ENCODE measurements at regions not wholly inside any gene's neighbourhood (a gene's known extent, or its start where the extent isn't known, plus 50 kb on each side); places are given as distances from the start of the nearest gene placed in this dataset.

DNA sequence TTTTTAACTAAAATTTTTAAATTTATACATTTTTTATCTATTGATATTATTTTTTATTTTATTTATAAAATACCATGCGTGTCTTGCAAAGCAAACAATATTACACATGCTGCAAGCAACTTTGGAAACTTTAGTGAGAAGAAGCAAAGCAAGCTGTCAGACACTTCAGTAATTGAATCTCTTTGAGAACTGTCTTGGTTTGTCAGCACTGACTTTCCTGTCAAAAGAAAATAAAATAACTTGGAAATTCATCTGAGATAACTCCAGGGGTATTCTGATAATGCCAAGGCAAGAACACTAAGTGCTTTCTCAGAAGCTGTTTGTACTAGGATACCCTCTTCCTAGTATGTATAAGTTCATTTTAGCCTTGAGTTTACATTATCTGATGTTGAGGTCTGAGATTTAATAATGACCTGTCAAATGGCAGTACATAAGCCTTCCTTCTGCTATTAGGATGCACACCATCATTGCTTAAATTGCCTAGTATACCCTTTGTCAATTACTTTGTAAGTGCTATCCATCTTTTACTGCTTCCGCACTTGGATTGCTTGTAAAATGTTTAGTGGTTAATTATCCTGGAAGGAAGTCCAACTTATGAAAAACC lies 624.2 kb upstream of the AGA start:
- DNase-seq = no peak

DNA sequence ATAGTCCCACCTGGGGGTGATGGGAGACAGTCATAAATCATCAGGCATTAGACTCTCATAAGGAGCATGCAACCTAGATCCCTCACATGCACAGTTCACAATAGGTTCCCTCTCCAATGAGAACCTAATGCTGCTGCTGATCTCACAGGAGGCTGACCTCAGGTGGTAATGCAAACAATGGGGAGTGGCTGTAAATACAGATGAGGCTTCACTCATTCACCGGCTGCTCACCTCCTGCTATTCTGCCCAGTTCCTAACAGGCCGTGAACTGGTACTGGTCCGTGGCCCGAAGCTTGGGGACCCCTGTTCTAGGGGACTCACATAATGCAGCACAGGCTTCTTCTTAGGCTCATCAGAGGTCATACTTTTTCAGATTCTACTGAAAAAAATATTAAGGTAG lies 625.9 kb upstream of the AGA start:
- DNase-seq = peak; percentile 2

DNA sequence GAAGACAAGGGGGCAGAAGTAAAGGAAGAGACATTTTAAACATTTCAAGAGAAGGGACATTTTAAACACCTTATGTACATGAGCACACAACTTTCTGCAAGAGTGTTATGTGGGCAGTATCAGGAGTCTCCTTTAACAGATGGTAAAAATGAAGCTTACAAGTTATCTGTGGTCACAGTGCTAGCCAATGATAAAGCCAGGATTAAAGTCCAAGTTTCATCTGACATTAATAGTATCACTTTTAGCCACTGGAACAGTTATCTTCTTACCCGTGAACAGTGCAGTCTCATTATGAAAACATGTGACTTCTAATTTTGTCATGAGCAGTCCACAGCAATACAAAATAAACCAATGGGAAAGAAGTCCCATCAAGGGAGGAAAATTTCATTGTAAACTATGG lies 627.9 kb upstream of the AGA start:
- DNase-seq = no peak

DNA sequence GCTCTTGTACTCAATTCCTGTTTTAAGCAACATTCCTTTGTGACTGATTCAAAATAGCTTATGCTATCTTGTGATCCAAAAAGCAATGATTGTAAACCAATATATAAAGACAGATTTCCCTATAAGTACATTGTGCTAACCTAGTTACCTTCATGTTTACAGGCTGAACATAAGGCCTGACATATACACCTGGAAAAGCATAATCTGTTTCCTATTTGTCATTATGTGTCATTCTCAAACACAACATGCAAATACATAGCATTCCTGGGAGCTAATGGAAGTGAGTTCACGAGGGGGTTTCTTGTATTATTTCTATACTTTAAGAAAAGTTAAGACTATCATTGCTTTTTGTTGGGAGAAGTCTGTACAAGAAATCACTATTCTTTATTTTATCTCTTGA lies 638.1 kb upstream of the AGA start:
- DNase-seq = no peak

DNA sequence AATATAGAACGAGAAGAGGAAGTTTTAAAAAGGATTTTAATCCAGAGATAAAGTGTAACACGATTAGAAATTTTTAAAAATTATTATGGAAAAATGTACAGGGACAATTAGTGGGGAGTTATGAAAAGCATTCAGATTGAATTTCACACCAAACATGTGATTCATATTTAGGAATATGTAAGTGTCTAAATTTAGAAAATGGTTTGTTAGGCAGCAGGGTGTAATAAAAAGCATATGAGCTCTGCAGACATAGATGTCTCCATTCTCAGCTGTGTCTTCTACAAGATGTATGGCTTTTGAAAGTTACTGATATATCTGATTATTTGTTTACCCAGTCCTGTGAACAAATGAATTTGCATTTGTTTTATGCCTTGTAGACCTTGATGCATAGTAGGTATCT lies 638.9 kb upstream of the AGA start:
- no peak for DNase-seq

DNA sequence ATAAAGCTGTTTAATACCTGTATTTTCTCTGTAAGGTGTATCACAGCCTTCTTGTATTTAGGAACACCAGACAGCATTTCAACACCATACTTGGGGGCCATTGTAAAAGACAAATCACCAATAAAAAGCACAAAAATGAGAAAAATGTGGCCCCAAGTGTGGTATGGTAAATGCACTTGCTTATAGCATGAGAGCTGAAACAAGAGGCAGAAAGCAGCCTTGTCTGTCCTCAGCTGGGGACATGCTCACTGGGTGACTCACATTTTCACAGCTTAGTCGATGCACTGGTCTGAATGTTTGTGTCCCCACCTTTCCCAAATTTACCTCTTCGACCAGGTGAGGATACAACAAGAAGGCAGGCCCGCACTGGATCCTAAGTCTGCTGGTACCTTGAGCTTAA lies 639.7 kb upstream of the AGA start:
- DNase-seq = no peak

DNA sequence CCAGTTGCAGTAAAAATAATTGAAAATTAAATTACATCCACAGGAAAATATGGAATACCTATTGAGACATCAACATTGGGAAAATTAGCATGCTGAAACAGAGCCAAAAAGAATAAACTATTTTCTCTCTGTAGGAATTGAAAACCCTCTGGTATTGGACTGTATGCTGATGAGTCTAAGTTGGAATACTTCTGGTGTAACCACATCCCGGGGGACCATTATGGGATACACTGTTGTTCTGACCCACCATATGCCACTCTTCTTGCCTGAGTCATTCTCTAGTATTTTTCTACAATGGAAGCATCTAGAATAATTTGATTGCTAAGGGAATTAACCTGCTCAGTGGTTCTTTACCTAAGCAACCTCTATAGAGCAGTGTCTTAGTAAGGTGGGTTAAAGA lies 640.7 kb upstream of the AGA start:
- DNase-seq = no peak

DNA sequence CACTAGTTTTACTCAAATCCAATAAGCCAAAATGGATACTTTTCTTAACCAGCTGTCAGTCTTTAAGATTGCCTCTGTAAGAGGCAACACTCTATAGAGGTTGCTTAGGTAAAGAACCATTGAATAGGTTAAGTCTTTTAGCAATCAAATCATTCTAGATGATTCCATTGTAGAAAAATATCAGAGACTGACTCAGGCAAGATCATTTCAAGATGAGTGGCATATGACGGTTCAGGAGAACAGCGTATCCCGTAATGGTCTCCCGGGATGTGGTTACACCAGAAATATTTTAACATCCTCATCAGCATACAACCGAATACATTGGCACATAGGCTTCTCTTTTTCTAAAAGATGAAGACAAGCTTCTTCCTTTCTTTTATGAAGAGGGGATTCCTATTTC lies 641.7 kb upstream of the AGA start:
- DNase-seq = no peak

DNA sequence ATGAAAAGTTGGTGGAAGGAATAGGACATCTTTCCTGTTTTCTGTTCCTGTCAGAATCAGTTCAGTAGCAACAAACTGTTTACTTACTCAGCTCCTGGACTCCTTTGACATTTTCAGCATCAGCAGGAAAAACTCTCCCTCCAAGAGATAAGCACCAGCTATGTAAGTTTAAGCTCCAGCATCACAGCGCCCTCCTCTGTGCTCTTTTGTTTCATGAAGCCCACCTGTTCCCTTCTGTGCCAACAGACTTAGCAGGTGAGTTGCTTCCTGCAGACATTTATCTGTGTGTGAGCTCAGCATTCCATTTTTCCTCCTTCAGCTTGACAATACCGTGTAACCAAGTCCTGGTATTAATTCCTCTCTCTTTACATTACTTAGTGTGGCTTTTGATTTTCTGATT lies 644.1 kb upstream of the AGA start:
- no peak for DNase-seq

DNA sequence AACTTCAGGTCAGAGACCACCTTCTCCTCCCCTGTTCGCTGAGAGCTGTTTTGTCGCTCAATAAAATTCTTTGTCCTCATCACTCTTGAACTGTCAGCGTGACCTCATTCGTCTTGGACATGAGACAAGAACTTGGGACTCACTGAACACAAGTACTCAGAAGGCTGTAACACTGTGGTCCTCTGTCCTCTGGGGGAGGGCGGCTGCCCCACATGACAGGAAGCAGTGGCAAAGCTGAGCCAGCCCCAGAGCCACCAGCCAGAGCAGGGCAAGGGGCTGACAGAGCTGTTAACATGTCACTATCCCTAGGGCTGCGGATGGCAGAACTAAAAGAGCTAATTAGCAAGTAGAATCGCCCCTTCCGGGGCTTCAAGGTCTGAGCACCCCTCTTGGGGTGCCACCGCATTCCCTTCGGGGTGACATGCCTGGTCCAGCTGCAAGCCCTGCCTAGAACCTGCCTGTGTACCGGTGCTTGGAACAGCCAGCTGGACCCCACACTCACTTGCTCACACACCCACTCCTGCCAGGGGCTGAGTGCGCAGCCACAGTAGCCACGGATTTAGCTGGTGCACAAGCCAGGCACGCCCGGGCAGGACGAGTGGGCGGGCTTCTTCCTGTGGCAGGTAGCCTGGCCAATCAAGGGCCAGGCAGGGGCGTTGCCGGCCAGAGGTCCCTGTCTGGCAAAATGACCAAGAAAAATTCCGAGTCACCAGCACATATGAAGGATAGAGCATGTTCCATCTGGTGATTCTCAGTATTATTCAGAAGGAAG lies 648.6 kb upstream of the AGA start:
- DNase-seq = no peak

DNA sequence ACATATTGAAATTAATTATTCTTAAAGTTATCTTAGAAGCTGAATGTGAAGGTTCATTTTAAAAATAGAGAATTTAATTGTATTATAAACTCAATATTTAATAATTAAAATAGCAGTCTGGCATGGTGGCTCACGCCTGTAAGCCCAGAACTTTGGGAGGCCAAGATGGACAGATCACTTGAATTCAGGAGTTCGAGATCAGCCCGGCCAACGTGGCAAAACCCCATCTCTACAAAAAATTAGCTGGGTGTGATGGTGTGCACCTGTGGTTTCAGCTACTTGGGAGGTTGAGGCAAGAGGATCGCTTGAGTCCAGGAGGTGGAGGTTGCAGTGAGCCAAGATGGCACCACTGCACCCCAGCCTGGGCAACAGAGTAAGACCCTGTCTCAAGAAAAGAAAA lies 659.9 kb upstream of the AGA start:
- DNase-seq = no peak

DNA sequence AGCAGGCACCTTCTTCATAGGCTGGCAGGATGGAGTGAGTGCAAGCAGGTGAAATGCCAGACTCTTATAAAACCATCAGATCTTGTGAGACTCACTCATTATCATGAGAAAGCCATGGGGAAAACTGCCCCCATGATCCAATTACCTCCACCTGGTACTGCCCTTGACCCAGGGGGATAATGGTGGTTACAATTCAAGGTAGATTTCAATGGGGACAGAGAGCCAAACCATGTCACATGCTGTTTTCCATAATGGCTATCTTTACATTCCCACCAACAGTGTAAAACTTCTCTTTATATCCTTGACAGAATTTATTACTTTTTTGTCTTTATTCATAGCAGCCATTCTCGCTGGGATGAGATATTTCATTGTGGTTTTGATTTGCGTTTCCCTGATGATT lies 663.0 kb upstream of the AGA start:
- no peak for DNase-seq

DNA sequence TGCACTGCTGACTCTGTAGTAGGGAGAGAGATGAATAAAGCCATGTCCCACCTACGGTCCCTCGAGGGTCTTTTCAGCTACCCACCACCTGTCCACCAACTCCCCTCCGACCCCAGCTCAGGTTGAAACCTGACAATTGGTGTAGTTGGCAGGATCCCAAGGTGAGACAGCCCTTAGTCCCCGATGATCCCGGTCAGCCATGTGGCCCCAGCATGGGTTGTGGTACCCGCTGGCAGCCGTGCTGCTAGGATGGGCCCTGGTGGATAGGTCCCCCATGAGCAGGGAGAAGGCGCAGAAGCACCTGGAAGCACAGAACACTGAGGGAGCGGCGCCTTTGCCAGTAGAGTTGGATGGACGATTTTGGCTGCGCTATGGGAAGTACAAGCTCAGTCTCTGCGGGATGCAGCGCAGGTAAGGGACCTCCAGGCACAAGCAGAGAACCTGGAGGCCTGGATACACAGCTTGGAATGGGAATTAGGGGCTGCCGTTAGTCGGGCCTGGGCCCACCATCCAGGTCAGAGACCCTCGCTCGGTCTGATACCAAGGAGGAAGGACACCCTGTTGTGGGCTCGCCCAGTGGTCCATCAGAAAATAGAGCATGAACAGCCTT lies 694.6 kb upstream of the AGA start:
- DNase-seq = no peak

DNA sequence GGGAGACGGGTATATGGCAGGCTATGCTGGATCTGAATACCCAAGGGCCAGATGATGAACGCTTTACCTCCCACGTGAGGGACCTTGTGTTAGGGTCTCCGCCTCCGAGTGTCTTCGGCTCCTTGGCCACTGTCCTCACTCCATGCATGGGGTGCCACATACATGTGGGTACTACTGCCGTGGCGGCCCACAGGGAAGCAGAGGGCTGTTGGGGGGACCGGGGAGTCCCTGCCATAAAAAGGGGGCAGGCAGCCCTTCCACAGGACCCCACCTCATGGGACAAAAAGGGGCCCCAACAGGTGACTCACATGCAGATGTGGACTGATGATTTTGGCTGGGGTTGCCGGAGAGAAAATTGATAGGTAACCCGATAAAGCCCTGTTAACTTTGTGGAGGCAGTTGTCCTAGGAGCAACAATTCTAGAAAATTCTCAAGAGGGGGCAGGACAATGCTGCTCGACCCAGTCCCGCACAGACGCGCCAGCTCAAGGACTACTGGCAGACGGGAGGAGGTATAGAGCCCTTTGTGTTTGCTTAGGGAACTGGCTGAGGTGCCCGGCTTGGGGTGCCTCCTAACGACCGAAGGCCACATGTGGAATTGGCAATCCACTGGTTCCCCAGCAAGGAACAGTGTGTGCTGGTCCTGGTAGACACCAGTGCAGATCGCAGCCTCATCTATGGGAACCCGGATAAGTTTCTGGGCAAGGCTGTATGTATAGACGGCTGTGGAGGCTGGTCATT lies 695.7 kb upstream of the AGA start:
- DNase-seq = no peak

DNA sequence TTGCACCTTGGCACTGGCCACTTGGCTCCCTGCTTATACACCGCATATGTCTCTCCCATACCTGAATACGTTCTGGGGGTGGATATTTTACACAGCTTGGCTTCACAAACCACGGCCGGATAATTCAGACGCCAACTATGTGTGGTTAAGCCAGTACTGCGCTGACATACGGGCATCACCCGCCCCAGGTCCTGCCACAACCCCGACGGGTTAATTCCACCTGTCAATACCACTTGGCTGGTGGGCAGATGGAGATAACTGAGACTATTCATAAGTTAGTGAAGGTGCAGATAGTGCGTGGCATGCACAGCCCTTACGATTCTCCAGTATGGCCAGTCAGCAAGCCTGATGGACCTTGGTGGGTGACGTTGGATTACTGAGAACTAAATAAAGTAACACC lies 696.3 kb upstream of the AGA start:
- no peak for DNase-seq

DNA sequence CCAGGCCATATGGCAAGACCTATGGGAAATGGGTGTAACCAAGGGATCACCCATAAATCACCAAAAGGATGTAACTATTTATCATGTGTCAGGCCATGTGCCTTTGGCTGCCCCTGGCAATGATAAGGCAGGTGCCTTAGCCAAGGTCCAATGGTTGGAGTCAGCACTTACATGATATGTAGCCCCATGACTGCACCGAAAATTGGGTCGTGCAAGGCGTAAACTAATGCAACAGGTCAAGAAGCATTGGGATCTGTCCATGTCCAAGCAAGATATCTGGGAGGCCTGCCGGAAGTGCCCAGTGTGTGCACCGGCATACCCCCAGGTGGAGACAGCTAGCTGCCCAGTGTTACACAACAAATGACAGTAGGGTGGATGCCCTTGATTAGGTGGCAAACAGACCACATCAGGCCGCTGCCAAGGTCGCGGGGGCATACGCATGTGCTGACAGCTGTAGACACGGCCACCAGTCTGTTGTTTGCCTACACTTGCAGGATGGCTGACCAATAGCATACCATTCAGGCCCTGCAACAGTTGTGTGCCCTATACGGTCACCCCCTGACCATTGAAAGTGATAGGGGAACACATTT lies 698.2 kb upstream of the AGA start:
- no peak for DNase-seq

DNA sequence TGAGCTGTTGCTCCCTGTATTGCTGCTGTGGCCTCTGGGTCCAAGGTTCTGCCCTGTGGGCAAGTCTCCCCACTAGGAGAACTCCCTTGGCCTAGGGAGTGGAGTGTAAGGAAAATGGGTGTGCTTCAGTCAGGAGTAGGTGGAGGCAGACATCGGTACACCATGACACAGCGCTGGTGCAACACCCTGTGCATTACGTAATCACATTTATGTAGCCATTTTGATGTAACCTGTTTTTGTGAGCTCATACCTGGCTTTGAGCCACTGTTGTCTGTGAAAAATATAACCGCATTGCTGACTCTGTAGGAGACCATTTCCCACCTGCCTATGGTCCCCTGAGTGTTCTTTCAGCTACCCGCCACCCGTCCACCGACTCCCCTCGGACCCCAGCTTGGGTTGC lies 700.5 kb upstream of the AGA start:
- no peak for DNase-seq

DNA sequence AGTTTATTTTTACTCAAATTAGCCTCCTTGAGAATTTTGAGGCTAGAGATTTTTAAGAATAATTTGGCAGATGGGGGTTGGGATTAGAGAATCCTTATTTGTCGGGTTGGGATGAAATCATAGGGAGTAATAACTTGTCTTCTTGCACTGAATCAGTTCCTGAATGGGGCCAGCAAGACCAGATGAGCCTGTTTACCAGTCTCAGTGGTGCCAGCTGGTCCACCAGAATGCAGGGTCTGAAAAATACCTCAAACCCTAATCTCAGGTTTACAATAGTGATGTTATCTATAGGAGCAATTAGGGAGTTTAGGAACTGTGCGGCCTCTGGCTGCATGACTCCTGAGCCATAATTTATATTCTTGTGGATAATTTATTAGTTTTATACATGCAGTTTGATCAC lies 705.9 kb upstream of the AGA start:
- DNase-seq = no peak

DNA sequence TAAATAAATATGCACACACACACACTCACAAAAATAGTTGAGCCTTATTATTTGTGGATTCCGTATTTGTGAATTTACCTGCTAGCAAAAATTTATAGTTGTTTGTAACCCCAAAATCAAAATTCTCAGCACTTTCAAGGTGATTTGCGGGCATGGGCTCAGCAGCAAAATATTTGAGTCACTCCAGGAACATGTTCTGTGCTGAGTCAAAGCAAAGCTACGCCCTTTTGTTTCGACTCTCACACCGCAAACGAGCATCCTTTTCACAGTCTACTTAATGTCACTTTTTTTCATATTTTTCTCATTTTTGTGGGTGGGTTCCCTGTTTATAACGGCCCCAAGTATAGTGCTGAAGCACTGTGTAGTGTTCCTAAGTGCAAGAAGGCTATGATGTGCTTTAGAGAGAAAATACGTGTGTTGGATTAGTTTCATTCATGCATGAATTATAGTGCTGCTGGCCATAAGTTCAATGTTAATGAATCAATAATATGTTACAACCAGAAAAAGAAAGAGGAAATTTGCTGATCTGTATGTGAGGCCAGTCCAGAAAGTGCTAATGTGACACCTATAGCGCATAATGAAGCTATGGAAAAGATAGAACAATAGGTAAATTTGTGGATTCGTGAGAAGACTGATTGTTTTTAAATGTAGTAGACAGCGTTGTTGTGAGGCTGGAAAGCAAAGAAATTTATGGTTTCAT lies 723.2 kb upstream of the AGA start:
- DNase-seq = no peak

DNA sequence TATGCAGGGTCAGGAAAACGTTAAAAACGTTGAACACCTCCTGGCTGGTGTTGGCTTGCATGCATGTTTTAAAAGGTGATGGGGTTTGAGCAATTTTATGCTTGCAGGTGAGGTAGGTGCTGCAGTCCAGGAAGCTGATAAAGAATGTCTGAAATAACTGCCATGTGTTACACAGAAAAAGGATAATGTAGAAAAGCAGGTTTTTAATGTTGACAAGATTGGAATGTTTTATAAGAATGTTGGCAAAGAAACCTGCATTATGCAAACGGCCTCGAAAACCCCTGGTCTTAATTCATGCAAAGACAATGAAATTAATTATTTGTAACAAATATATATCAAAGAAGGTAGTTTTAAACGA lies 723.7 kb upstream of the AGA start:
- DNase-seq = no peak

DNA sequence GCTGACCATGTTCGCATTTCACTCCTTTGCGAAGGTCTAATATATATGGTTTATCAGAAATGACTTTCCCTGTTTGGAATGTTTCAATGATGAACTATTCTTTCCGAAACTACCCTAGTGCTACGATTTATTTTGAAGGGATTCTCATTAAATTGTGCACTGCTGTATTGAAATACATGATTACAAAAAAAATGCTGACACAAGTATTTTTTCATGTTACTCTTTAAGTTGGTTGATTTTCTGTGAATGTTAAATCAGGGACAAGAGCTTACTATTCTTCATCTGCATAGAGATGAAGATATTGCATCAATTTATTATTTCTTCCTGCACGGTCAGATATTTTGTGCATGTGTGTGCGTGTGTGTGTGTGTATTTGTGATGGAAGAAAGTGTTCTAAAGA lies 731.5 kb upstream of the AGA start:
- no peak for DNase-seq

DNA sequence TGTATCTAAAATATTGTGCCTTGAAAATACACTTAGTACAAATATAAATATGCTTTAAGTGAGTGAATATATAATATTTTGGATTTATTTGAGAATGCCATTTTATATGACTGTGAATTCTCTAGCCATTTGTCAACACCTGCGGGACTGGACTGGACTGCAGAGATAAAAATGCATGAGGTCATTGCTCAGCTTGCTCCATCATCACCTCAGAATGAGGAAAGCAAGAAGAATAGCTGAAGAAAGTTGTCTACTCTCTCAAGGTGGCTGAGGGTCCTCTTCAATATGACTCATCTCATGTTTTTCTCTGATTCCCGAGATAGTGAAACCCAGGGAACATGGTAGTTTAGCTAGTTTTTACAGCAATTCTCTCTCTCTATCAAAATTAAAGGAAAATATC lies 732.5 kb upstream of the AGA start:
- DNase-seq = no peak

DNA sequence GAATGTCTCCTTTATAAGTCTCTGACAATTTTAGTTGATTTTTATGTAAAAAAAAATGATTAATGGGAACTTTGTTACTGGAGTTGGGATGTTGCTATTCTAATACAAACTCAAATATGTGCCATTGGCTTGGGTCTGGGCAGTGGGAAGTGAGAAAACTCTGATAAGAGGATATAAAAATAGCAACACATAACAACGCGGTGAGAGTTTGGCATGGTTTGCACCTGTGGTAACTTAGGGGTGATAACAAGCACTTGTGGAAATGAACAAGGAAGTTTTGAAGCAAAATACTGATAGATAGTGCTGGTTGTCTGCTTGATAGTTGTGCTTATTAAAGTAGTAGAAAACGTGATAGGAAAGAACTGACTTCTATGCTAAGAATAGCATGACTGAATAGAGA lies 743.3 kb upstream of the AGA start:
- DNase-seq = no peak
